SK-N-SH treated with all-trans-retinoic acid at 6 μM for 48 hours (cell line): ENCODE measurements at regions not wholly inside any gene's neighbourhood (a gene's known extent, or its start where the extent isn't known, plus 50 kb on each side); places are given as distances from the start of the nearest gene placed in this dataset.

ENCODE experiments used
- ESRRG ChIP-seq: fragments of 250-450 bp; sonication (Bioruptor Pico); IDR thresholded peaks from 2 replicates; pipeline ENCODE4 v1.6.1; 2021; ENCODE audit warnings: mild to moderate bottlenecking
- ZFP30 ChIP-seq: fragments of 450-650 bp; formaldehyde crosslinking; IDR thresholded peaks from 2 replicates; pipeline ENCODE4 v1.5.0; 2022; ENCODE audit warnings: mild to moderate bottlenecking, moderate library complexity

GRCh38 chr13:80642641-80643040 is 301.7 kb upstream of the SPRY2 start:
- TF ChIP-seq ESRRG (no peak), ZFP30 (no peak)
